ENCODE measurements at regions not wholly inside any gene's neighbourhood (a gene's known extent, or its start where the extent isn't known, plus 50 kb on each side); places are given as distances from the start of the nearest gene placed in this dataset.

GRCh38 chr12:90298289-90298948 lies 589.8 kb upstream of the ATP2B1 start:
- TF ChIP-seq CTCF (IDR thresholded peaks at IDR 0.05; ENCODE audit: low read depth, low read length, missing control alignments) = no peak
- no peak overlapping the region for H3K4me3 ChIP-seq (replicated peaks; ENCODE audit: low read depth, low read length)
- DNase-seq (ENCODE audit: extremely low read depth, low read depth) = no peak

GRCh38 chr12:90295858-90296257 lies 587.2 kb upstream of the ATP2B1 start:
- H3K4me3 ChIP-seq (replicated peaks; ENCODE audit: low read depth, low read length) = no peak overlapping the region
- DNase-seq (ENCODE audit: extremely low read depth, low read depth) = no peak
- no peak for TF ChIP-seq CTCF (IDR thresholded peaks at IDR 0.05; ENCODE audit: low read depth, low read length, missing control alignments)

GRCh38 chr12:90292183-90292582 lies 583.5 kb upstream of the ATP2B1 start:
- no peak overlapping the region for H3K4me3 ChIP-seq (replicated peaks; ENCODE audit: low read depth, low read length)
- DNase-seq (ENCODE audit: extremely low read depth, low read depth) = no peak
- TF ChIP-seq CTCF (IDR thresholded peaks at IDR 0.05; ENCODE audit: low read depth, low read length, missing control alignments) = no peak

- no peak for TF ChIP-seq CTCF (IDR thresholded peaks at IDR 0.05; ENCODE audit: low read depth, low read length, missing control alignments)
- no peak overlapping the region for H3K4me3 ChIP-seq (replicated peaks; ENCODE audit: low read depth, low read length)
- no peak for DNase-seq (ENCODE audit: extremely low read depth, low read depth)
Observed at GRCh38 chr12:90290980-90291975, 582.6 kb upstream of the ATP2B1 start.

- TF ChIP-seq CTCF (IDR thresholded peaks at IDR 0.05; ENCODE audit: low read depth, low read length, missing control alignments) = no peak
- no peak for DNase-seq (ENCODE audit: extremely low read depth, low read depth)
- H3K4me3 ChIP-seq (replicated peaks; ENCODE audit: low read depth, low read length) = no peak overlapping the region
Observed at GRCh38 chr12:90287585-90287984, 578.9 kb upstream of the ATP2B1 start.

- no peak for DNase-seq (ENCODE audit: extremely low read depth, low read depth)
- H3K4me3 ChIP-seq (replicated peaks; ENCODE audit: low read depth, low read length) = no peak overlapping the region
- no peak for TF ChIP-seq CTCF (IDR thresholded peaks at IDR 0.05; ENCODE audit: low read depth, low read length, missing control alignments)
Observed at GRCh38 chr12:90281154-90281868, 572.7 kb upstream of the ATP2B1 start.
